Stimulated activated CD4-positive, alpha-beta T cell treated with anti-CD3 and anti-CD28 coated beads, Interleukin-12 subunit alpha, Interleukin-12 subunit beta, amount 100 ng/mL, for 48 hours (primary cell): ENCODE measurements at regions not wholly inside any gene's neighbourhood (a gene's known extent, or its start where the extent isn't known, plus 50 kb on each side); places are given as distances from the start of the nearest gene placed in this dataset.

ENCODE experiments used
- DNase-seq, 3 donors: peaks; one replicate each; pipeline ENCODE4 v3.0.0-alpha.2; 2020; ENCODE audit warnings: low read depth in 2 of 3, low spot score in 1 of 3

- no peak for DNase-seq
Measured at GRCh38 chr6:134533991-134534390, 216.1 kb upstream of the SGK1 start.

GRCh38 chr6:134532694-134533624, 215.0 kb upstream of the SGK1 start:
- DNase-seq: no peak

GRCh38 chr6:134531611-134532010, 213.7 kb upstream of the SGK1 start:
- no peak for DNase-seq

- DNase-seq: no peak
Measured at GRCh38 chr6:134531188-134531551, 213.3 kb upstream of the SGK1 start.

GRCh38 chr6:134529921-134530320, 212.0 kb upstream of the SGK1 start:
- no peak for DNase-seq

GRCh38 chr6:134529305-134529704, 211.4 kb upstream of the SGK1 start:
- no peak for DNase-seq

GRCh38 chr6:134527108-134527787, 209.3 kb upstream of the SGK1 start:
- DNase-seq: no peak

GRCh38 chr6:134525190-134525868, 207.4 kb upstream of the SGK1 start:
- DNase-seq: no peak

GRCh38 chr6:134523903-134524650, 206.2 kb upstream of the SGK1 start:
- DNase-seq: no peak

- no peak for DNase-seq
Measured at GRCh38 chr6:134523051-134523450, 205.1 kb upstream of the SGK1 start.

- DNase-seq: no peak
Measured at GRCh38 chr6:134521116-134521501, 203.2 kb upstream of the SGK1 start.

- no peak for DNase-seq
Measured at GRCh38 chr6:134520181-134521115, 202.5 kb upstream of the SGK1 start.

GRCh38 chr6:134519465-134519864, 201.6 kb upstream of the SGK1 start:
- DNase-seq: peak in 1 of 3 donors; percentile 14

GRCh38 chr6:134517868-134518267, 200.0 kb upstream of the SGK1 start:
- DNase-seq: no peak

GRCh38 chr6:134517145-134517658, 199.3 kb upstream of the SGK1 start:
- no peak for DNase-seq

GRCh38 chr6:134516582-134516981, 198.7 kb upstream of the SGK1 start:
- no peak for DNase-seq

- no peak for DNase-seq
Measured at GRCh38 chr6:134515986-134516385, 198.1 kb upstream of the SGK1 start.

GRCh38 chr6:134512981-134513391, 195.1 kb upstream of the SGK1 start:
- DNase-seq: no peak

- DNase-seq: no peak
Measured at GRCh38 chr6:134511984-134512683, 194.2 kb upstream of the SGK1 start.
